Pulmonary artery endothelial cell (primary cell): ENCODE measurements at regions not wholly inside any gene's neighbourhood (a gene's known extent, or its start where the extent isn't known, plus 50 kb on each side); places are given as distances from the start of the nearest gene placed in this dataset.

Experiments used
- DNase-seq: peaks from one replicate; pipeline ENCODE4 v3.0.0-alpha.2; 2011; ENCODE audit warnings: low read depth, low spot score

DNA sequence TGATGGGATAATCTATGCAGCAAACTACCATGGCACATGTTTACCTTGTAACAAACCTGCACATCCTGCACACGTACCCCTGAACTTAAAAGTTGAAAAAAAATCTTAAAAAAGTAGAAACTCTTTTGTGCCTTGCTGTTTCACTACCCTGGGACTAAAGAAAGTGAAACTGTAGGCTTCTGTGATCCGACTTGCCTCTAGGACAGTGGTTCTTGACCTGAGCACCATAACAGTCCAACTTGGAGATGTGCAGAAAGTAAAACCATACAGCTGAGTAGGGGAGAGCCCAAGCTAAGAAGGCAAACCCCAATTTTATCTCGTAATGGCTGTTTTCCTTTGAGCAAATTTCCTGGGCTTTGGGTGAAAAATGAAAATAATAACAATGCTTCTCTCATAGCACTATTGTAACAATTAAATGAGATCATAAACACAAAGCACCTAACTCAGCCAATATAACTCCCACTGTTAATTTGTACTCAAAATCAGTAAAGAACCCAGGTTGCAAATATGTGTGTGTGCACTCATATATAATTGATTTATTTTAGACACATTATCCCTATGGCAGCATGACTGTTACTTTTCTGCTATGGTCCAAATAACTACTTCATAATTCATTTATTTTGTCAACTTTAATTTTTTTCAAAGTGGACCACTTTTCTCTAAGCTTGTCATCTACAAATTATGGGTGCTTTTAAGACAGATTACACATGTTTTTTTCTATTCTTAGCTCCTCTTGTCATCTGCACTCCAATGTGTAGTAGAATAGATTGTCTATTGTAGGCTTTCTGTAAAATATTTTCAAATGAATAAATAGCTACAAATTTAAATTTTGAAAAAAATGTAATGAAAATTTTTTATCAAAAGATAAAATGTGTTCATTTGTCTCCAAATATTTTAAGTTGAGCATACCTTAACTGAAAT, 334.9 kb downstream of the BTG1 start:
- DNase-seq = no peak

DNA sequence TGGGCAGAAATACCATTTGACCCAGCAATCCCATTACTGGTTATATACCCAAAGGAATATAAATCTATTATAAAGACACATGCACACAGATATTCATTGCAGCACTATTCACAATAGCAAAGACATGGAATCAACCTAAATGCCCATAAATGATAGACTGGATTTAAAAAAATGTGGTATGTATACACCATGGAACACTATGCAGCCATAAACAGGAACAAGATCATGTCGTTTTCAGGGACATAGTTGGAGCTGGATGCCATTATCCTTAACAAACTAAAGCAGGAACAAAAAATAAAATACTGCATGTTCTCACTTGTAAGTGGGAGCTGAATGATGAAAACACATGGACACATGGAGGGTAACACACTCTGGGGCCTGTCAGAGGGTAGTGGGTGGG, 335.6 kb downstream of the BTG1 start:
- DNase-seq = no peak

DNA sequence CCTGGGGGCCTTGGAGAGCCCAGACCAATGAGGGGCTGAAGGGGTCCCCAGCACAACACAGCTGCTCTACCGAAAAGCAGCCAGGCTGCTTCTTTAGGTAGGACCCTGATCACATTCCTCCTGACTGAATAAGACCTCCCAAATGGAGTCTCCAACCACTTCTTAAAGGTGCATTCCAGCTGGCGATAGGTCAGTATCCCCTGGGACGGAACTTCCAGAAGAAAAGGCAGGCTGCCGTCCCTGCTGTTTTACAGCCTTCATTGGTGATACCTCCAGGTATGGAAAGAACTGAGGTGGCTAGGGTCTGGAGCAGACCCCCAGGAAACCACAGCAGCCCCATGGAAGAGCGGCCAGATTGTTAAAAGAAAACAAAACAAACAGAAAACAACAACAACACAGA, 340.6 kb downstream of the BTG1 start:
- DNase-seq = no peak

DNA sequence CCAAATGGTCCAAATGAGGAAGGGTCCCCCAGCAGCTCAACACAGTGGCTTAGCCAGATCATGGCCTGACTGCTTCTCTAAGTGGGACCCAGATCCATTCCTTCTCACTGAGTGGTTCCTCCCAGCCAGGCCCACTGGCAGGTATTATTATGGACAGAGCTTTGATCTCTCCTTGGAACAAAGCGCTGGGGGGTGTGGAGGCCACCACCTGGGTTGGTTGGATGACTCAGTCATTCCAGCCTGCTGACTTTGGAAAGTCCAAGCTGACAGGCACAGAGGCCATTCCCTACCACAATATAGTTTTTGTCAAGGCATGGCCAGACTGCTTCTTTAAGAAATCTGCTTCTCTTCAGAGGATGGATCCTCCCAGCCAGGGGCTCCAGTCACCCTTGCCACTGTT, 341.1 kb downstream of the BTG1 start:
- no peak for DNase-seq

DNA sequence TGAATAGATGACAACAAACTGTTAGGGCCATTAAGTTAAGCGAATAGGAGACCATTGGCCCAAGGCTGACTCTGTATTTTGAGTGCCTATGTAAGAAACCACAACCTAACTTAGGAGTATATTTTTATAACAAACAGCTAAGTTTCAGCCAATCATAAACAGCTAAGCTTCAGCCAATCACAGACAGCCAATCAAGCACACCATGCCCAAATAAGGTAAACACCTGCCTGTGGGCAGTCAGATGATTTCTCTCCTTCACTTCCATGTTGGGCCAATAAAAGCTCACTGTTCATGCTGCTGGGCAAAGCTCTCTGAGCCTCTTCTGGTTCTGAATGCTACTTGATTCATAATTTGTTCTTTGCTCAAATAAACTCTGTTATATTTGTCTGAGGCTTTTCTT, 344.6 kb downstream of the BTG1 start:
- DNase-seq = no peak

DNA sequence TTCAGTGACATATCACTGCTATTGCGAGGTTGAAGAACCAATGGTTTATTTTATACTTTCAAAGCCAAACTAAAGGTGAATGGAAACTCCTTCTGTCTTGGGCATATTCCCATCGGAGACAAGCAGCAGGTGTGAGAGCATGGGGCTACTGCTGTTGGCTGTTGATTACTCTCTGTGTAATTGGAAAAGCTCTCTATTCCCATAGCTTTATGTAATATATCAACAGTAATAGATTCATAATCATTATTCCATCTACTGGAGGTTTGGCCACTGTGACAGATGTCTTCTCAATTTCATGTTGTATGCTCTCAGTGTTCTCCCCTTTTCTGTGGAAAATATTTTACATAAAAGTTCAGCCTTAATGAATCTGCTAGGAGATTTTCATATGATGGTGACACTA, 352.0 kb downstream of the BTG1 start:
- no peak for DNase-seq

DNA sequence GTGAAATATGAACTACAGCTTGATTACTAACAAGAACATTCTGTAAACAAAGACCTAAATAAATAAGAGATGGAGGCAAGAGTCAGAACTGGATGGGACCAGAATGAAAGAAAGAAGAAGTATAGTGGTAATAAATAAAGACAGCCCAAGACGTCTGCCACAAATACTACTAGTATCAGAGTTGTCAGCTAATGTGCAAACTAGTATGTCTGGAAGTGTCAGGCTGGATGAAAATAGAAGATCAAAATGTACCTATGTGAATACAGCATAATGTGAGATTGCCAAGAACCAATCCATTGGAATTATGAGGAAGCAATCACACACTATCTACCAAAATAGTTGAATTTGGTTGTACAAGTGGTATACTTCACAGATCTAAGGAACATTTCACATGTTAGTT, 353.0 kb downstream of the BTG1 start:
- no peak for DNase-seq

DNA sequence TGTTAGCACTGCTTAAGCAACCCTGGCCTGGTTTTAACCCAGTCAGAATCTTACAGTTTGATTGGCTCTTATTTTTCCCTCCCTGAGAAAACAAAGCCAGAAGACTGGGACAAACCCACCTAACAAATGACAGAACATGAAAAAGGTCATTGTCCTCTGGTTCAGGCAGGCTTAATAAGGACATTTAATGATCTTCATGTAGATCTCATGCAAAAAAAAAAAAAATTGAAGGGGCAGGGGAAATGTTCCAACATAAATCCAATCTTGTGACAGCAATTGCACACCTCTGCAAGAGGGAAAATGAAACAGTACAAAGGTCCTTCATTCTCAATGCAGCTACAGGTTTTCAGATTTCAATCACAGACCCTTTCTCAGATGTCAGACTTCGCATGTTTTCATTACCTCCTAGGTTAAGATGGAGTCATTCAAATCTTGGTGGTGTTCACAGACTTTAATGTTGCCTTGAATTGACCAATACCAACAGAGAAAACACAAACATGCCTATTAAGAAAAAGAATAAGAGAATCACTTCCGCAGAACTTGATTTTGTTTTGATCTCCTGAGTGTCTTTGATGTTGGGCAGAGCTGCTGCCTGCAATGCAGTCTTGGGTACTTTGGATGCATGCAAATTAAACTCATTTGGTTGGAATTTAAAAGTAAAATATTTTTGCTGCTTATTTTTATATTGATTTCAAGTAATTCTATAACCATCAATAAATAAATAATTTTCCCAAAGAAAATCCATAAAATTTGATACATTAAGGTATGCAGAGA, 359.0 kb downstream of the BTG1 start:
- no peak for DNase-seq

DNA sequence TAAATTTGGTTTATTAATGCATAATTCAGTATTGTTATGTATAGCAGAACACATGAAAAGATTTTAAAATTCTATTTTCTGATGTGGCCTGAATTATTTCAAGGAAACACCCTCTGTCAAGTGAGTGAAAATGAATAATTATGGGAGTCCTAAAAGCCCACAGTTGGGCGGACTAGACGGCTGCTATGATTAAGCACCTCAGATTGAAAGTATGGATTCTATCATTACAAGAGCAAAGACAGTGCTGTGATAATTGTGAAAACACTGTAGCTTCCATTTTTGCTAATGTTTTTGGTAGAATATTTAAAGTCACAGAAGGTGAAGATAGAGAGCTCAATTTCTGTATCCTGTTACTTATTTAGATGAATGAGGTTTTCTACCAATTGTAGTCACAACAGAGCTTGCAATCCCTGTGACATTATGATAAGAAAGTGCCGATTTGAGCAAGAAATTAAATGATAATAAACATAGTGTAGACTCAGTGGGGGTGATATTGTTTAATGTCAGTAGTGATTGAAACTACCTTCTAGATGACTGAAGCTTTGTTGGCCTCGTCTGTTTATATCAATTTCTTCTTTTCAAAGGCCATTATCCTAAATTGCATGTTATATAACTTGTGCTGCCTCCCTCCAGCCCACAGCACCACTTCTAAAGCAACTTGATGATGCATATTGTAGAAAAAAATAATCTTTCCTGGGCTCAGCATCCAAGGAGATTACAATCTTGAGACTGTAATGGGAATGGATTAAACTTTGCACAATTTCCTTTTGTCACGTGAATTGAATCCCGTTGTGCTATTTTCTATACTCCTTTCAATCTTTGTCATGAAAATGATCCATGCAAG, 359.8 kb downstream of the BTG1 start:
- DNase-seq = no peak

DNA sequence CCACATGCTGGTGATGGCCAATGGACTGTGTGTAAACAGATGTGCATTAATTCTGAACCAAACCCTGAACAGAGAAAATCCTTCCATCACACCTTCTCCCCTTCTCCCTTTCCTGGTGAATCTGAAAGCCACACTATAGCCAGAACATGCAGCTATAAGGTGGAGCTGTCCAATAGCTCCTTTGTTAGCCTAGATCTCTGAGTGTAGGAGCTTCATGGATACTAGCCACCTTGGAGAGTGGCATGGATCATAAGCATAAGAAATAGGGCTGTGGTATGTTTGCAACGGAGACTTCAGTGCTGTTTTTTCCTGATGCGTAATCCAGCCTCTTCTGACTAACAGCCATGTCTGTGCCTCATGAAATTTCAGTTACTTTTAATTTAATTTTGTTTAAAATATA, 364.5 kb downstream of the BTG1 start:
- DNase-seq = no peak

DNA sequence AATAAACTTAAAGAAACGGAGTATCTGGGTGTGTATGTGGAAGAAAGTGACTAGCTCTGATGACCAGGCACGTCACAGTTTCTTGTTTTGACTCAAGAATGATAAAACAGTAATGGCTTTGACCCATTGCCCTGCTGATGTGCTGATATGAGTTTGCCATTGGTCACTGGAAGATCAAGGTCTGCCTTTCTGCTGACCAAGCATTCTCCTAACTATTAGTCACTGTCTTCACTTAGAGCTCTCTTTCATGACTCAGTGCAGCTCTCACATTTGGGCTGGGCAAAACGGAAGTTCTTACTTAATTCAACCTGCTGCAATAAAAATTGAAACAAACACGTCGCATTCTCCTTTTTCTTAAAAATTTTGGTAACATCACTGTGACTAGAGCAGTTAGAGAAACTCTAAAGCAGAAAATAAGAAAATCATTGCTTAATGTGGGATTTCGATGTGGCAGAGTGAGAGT, 366.7 kb downstream of the BTG1 start:
- no peak for DNase-seq

DNA sequence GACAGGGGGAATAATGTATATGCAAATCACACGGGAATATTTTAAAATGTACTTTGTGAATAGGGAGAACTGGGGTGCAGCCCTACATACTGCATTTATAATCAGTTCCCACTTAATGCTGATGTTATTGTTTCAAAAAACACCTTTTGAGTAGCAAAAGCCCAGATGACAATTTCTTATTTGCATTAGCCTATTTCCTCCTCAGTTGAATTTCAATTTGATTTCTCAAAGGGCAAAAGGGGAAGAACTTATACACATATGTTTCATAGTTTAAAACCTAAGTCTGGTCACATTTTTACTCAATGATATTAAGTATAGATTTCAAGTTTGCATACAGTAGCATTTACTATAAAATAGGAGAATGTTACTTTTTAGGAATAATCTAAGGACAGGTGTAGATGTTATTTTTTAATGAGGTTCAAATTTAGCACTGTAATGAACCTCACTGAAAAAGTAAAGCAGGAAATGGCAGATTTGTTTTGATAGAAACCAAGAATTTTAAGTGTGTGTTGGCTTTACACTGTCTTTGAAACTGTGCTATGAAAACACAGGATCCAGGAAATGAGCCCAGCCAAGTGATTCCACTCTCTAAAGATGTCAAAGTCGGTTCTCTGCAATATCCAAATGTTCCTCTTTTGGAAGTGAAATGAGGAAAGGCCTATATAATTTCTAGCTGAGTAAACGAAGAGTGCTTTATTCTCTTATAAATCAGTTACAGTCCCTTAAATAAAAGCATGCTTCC, 367.4 kb downstream of the BTG1 start:
- DNase-seq = no peak

DNA sequence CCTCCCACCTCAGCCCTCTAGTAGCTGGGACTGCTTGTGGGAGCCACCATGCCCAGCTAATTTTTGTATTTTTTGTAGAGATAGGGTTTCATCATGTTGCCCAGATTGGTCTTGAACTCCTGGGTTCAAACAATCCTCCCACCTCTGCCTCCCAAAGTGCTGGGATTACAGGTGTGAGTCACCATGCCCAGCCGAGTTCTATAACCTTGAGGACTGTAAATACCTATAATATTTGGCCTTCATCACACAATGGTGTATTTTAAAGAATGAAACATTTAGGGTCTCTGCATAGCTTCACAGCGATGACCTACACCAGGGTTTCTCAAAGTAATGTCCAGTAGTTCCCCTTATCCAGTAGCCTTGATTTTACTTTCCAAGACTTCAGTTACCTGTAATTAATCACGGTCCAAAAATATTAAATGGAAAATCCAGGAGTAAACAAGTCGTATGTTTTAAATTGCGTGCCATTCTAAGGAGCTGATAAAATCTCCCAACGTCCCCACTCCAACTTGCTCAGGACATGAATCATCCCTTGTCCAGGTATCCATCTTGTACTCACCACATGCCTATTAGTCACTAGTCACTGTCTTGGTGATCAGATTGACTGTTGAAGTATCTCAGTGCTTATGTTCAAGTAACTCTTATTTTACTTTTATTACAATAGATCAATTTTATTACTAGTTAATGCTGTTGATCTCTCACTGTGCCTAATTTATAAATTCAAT, 368.2 kb downstream of the BTG1 start:
- DNase-seq = no peak

DNA sequence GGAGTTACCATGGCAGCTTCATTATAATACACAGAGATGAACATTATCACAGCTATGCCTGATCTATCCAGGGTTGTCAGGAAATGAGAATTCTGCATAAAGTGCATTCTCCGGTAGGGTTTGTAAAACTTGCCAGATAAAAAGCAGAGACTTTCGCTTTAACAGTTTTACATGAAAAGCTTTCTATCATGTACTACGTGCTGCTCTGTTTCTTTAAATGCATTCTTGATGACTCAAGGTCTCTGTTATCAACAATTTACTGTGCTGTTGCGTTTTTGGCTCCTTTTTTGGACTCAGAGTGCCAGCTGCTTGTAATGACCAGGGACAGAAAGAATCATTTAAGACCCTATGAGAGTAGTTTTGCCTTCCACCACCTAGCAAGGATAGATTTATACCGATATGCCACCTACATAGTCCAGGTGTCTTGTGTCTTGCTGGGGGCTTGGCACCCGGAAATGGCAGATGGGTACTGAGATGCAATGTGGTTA, 371.2 kb downstream of the BTG1 start:
- no peak for DNase-seq

DNA sequence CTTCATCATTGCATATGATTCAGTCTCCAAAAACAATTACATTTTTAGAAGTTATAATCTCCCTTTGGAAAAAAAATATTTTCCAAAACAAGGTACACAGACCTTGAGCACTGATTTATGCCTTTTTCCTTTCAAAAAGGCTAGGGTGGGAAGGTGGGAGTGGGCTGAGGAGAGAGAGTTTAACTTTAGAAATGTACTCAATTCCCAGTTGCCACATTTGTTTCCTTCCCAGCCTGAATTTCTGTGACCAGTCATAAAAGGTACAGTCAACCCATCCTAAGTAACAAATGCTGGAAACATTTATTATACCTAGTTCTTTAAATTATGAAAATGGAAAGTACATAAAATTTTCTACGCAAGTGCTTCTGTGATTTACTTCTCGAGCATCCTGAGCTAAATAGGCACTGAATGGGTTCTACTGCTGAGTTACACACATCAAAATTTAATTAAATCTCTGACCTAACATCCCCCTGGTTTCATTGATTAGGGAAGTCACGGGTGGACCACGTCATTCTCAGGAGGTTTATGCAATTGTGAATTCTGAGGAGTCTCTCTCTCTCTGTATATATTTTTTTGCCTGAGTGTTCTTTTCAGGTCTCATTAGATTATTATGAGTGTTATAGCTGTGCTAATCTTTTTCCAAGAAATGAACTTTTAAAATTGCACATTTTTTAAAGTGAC, 371.8 kb downstream of the BTG1 start:
- no peak for DNase-seq

DNA sequence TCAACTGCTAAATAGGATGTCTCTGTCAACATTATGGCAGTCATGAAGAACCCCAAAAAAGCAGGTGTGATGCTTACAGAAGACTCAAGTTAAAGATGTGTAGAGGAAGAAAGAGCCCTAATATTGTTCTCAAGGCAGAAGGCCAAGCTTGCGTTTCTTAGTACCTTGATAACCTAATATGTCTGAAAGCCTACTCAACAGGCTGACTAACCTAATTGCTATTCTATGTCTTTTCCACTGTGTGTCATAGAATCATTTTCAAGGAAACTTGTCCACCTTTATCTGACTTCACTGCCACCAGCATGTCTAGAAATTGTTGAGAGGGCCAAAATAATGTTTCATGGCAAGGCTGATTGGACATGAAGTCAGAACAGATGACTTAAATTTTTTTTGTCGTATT, 373.2 kb downstream of the BTG1 start:
- DNase-seq = no peak

DNA sequence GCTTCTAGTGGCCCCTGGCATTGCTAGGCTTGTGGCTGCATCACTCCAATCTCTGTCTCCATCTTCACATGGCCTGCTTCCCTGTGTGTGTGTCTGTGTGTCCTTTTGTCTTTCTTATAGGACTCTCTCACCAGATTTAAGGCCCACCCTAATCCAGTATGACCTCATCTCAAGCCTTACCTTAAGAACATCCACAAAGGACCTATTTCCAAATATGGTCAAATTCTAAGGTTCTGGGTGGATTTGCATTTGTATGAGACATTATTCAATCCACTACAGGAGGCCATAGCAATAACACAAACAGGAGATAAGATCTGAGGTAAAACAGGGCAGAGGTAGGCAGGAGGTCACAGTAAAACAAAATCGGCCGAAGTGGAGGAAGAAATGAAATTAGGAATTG, 375.9 kb downstream of the BTG1 start:
- DNase-seq = no peak

DNA sequence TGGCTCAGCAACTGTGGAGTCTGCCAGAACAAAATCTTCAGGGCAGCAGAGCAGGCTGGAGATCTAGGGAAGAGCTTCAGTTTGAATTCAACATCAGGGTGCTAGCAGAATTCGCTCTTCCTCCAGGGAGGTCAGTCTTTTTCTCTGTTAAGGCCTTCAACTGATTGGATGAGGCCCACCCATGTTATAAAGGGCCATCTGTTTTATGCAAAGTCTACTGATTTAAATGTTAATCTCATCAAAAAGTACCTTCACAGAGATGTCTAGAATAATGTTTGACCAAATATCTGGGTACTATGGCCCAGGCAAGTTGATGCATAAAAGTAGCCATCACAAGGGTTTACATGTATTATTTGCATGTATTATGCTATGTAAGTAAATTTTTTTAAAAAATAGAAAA, 378.4 kb downstream of the BTG1 start:
- DNase-seq = no peak

DNA sequence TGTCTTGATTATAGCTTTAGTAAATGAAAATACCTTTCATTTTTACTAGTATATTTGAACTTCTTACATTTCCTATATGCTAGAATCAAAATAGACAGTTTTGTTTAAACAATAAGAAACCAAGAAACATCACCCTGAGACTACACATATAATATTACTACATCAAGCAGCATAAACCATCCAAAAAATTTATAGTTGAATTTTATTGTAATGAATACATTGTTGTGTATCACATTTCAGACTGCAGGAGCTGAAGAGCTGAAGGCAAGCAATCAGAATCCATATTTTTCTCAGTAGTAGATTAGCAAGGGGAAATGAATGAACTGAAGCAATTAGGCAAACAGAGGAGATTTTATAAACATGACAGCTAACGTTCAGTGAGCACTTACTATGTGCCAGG, 379.2 kb downstream of the BTG1 start:
- no peak for DNase-seq
